ENCODE measurements at regions not wholly inside any gene's neighbourhood (a gene's known extent, or its start where the extent isn't known, plus 50 kb on each side); places are given as distances from the start of the nearest gene placed in this dataset.

DNA sequence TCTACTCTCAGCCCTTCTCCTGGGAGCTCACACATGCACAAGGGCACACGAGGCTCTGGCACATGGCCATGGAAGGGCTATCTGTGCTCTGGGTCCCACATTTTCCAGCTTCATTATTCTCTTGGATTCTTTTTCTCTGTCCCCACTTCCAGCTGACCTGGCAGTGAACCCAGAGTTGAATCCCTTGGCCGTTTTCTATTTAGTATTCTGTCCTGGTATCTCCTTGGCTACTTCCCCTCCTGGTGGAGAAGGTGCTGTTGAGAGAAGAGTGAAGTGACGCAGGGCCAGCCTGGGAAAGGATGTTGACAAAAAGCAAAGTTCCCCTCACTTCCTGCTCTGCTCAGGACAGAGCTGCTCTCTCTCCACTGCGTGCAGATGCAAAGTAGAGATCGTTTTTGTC, 303.1 kb downstream of the IRS2 start:
- no peak overlapping the region for H3K4me2 ChIP-seq (ENCODE audit: low read length)
- no peak overlapping the region for H2BK12ac ChIP-seq (ENCODE audit: low read length)
- H3K4ac ChIP-seq (ENCODE audit: low read depth, low read length), result no peak overlapping the region
- no peak overlapping the region for H3K9ac ChIP-seq (ENCODE audit: low read length)
- H3K79me1 ChIP-seq (ENCODE audit: low read length), result no peaks in the 10 kb centered on the region
- no peak overlapping the region for H3K18ac ChIP-seq (ENCODE audit: low read length)
- H2BK5ac ChIP-seq (ENCODE audit: low read depth, low read length, poor library complexity), result no peak overlapping the region
- no peaks in the 10 kb centered on the region for H3K79me2 ChIP-seq (ENCODE audit: control insufficient read depth, insufficient read depth, low read length, poor library complexity)
- no peaks in the 10 kb centered on the region for H3K9me3 ChIP-seq (ENCODE audit: insufficient read depth, low read depth, low read length)
- no peak overlapping the region for H4K8ac ChIP-seq (ENCODE audit: low read depth, low read length)
- H3K36me3 ChIP-seq (ENCODE audit: control insufficient read depth in 1 of 2, insufficient read depth in 2 of 2, low read length in 2 of 2), result no peaks in the 10 kb centered on the region
- no peaks in the 10 kb centered on the region for H3K4me1 ChIP-seq (ENCODE audit: control insufficient read depth in 1 of 2, insufficient read depth in 2 of 2, low read length in 2 of 2)
- no peak overlapping the region for H2BK120ac ChIP-seq (ENCODE audit: insufficient read depth, low read length, poor library complexity)
- no peak overlapping the region for H2AK5ac ChIP-seq (ENCODE audit: low read length)
- no peak overlapping the region for H3K23ac ChIP-seq (ENCODE audit: low read length)
- H3K27me3 ChIP-seq (ENCODE audit: insufficient read depth, low read length), result no peaks in the 10 kb centered on the region
- no peak overlapping the region for H4K91ac ChIP-seq (ENCODE audit: low read depth, low read length)
- no peak for DNase-seq
- WGBS (ENCODE audit: extremely low coverage, insufficient coverage, insufficient read length), result no CpG with 5 or more reads among the region's 5 CpGs
- H3K14ac ChIP-seq (ENCODE audit: low read length), result no peak overlapping the region
- H3K27ac ChIP-seq (ENCODE audit: low read depth, low read length), result no peak overlapping the region
- H4K12ac ChIP-seq (ENCODE audit: low read depth, low read length), result no peak overlapping the region
- H3K4me3 ChIP-seq (ENCODE audit: low read depth, low read length), result no peak overlapping the region
- H2AFZ ChIP-seq (ENCODE audit: insufficient read depth, low read length, poor library complexity), result no peak overlapping the region

DNA sequence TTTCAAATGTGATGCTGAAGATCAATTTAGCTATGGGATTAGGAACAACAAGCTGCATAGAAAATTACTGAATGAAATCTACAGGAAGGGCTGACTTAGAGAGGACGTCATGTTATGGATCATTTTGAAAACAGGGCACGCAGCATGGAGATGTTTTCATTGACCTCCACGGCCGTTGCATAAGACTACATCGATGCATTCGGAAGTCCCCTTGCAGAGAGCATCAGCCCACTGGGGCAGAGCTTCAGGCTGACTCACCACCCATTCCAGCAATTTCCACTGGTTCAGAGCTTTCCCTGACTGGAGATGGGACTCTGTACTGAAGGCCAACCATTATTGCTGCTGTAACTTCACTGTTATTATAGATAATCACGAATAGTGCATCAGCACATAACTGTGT, 305.3 kb downstream of the IRS2 start:
- H3K14ac ChIP-seq (ENCODE audit: low read length), result no peak overlapping the region
- no peaks in the 10 kb centered on the region for H3K79me2 ChIP-seq (ENCODE audit: control insufficient read depth, insufficient read depth, low read length, poor library complexity)
- H2AK5ac ChIP-seq (ENCODE audit: low read length), result no peak overlapping the region
- no peak overlapping the region for H4K91ac ChIP-seq (ENCODE audit: low read depth, low read length)
- no peaks in the 10 kb centered on the region for H3K36me3 ChIP-seq (ENCODE audit: control insufficient read depth in 1 of 2, insufficient read depth in 2 of 2, low read length in 2 of 2)
- H2BK120ac ChIP-seq (ENCODE audit: insufficient read depth, low read length, poor library complexity), result no peak overlapping the region
- no CpG with 5 or more reads among the region's 7 CpGs for WGBS (ENCODE audit: extremely low coverage, insufficient coverage, insufficient read length)
- no peak overlapping the region for H3K23ac ChIP-seq (ENCODE audit: low read length)
- H4K8ac ChIP-seq (ENCODE audit: low read depth, low read length), result no peak overlapping the region
- H3K79me1 ChIP-seq (ENCODE audit: low read length), result no peaks in the 10 kb centered on the region
- H3K9ac ChIP-seq (ENCODE audit: low read length), result no peak overlapping the region
- no peak overlapping the region for H4K12ac ChIP-seq (ENCODE audit: low read depth, low read length)
- H3K27me3 ChIP-seq (ENCODE audit: insufficient read depth, low read length), result no peaks in the 10 kb centered on the region
- H3K27ac ChIP-seq (ENCODE audit: low read depth, low read length), result no peak overlapping the region
- peak in 1 of 2 donors; percentile 8 for DNase-seq
- H3K18ac ChIP-seq (ENCODE audit: low read length), result no peak overlapping the region
- H2BK5ac ChIP-seq (ENCODE audit: low read depth, low read length, poor library complexity), result no peak overlapping the region
- no peak overlapping the region for H3K4ac ChIP-seq (ENCODE audit: low read depth, low read length)
- no peak overlapping the region for H3K4me3 ChIP-seq (ENCODE audit: low read depth, low read length)
- H3K4me1 ChIP-seq (ENCODE audit: control insufficient read depth in 1 of 2, insufficient read depth in 2 of 2, low read length in 2 of 2), result no peaks in the 10 kb centered on the region
- no peak overlapping the region for H3K4me2 ChIP-seq (ENCODE audit: low read length)
- no peak overlapping the region for H2BK12ac ChIP-seq (ENCODE audit: low read length)
- H3K9me3 ChIP-seq (ENCODE audit: insufficient read depth, low read depth, low read length), result no peaks in the 10 kb centered on the region
- no peak overlapping the region for H2AFZ ChIP-seq (ENCODE audit: insufficient read depth, low read length, poor library complexity)

- no peak overlapping the region for H3K9ac ChIP-seq (ENCODE audit: low read length)
- no peak overlapping the region for H3K4me2 ChIP-seq (ENCODE audit: low read length)
- H3K27me3 ChIP-seq (ENCODE audit: insufficient read depth, low read length), result no peaks in the 10 kb centered on the region
- H3K4me1 ChIP-seq (ENCODE audit: control insufficient read depth in 1 of 2, insufficient read depth in 2 of 2, low read length in 2 of 2), result no peaks in the 10 kb centered on the region
- no peak overlapping the region for H3K23ac ChIP-seq (ENCODE audit: low read length)
- H2BK12ac ChIP-seq (ENCODE audit: low read length), result no peak overlapping the region
- no peak overlapping the region for H2AFZ ChIP-seq (ENCODE audit: insufficient read depth, low read length, poor library complexity)
- H2AK5ac ChIP-seq (ENCODE audit: low read length), result no peak overlapping the region
- H2BK5ac ChIP-seq (ENCODE audit: low read depth, low read length, poor library complexity), result no peak overlapping the region
- H3K9me3 ChIP-seq (ENCODE audit: insufficient read depth, low read depth, low read length), result no peaks in the 10 kb centered on the region
- no peak overlapping the region for H4K91ac ChIP-seq (ENCODE audit: low read depth, low read length)
- DNase-seq, result peak; percentile 56 to 85
- no CpG with 5 or more reads among the region's 11 CpGs for WGBS (ENCODE audit: extremely low coverage, insufficient coverage, insufficient read length)
- H3K79me2 ChIP-seq (ENCODE audit: control insufficient read depth, insufficient read depth, low read length, poor library complexity), result no peaks in the 10 kb centered on the region
- H3K14ac ChIP-seq (ENCODE audit: low read length), result no peak overlapping the region
- no peak overlapping the region for H3K27ac ChIP-seq (ENCODE audit: low read depth, low read length)
- H3K18ac ChIP-seq (ENCODE audit: low read length), result no peak overlapping the region
- H3K4me3 ChIP-seq (ENCODE audit: low read depth, low read length), result no peak overlapping the region
- H4K8ac ChIP-seq (ENCODE audit: low read depth, low read length), result no peak overlapping the region
- H4K12ac ChIP-seq (ENCODE audit: low read depth, low read length), result no peak overlapping the region
- no peak overlapping the region for H2BK120ac ChIP-seq (ENCODE audit: insufficient read depth, low read length, poor library complexity)
- no peaks in the 10 kb centered on the region for H3K36me3 ChIP-seq (ENCODE audit: control insufficient read depth in 1 of 2, insufficient read depth in 2 of 2, low read length in 2 of 2)
- H3K4ac ChIP-seq (ENCODE audit: low read depth, low read length), result no peak overlapping the region
- H3K79me1 ChIP-seq (ENCODE audit: low read length), result no peaks in the 10 kb centered on the region
These were observed 306.1 kb downstream of the IRS2 start for GRCh38 chr13:109480011-109480955.

DNA sequence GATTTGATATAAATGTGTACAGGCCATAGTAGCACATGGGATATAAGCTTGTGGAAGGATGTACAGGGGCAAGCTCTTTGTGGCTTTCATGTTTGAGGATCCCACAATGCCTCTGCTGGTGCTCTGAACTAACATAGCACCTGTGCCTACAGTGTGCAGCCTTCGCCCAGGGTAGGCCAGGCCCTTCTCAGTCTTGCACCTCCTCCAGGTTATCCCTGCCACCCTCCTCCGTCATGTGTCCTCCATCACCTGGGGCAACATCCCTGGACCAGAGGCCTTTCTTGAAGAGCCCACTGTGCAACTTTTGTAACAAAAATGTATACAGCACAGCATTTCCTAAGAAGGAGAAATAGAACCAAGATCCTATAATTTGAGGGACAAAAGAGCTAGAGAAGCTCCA, 306.8 kb downstream of the IRS2 start:
- Histone ChIP-seq H3K9ac (ENCODE audit: low read length) (no peak overlapping the region), H2AK5ac (ENCODE audit: low read length) (no peak overlapping the region), H3K4me3 (ENCODE audit: low read depth, low read length) (no peak overlapping the region), H3K27me3 (ENCODE audit: insufficient read depth, low read length) (no peaks in the 10 kb centered on the region), H3K23ac (ENCODE audit: low read length) (no peak overlapping the region), H2BK5ac (ENCODE audit: low read depth, low read length, poor library complexity) (no peak overlapping the region), H2BK120ac (ENCODE audit: insufficient read depth, low read length, poor library complexity) (no peak overlapping the region), H3K14ac (ENCODE audit: low read length) (no peak overlapping the region), H4K91ac (ENCODE audit: low read depth, low read length) (no peak overlapping the region), H4K12ac (ENCODE audit: low read depth, low read length) (no peak overlapping the region), H3K4me2 (ENCODE audit: low read length) (no peak overlapping the region), H4K8ac (ENCODE audit: low read depth, low read length) (no peak overlapping the region), H3K36me3 (ENCODE audit: control insufficient read depth in 1 of 2, insufficient read depth in 2 of 2, low read length in 2 of 2) (no peaks in the 10 kb centered on the region), H3K18ac (ENCODE audit: low read length) (no peak overlapping the region), H3K9me3 (ENCODE audit: insufficient read depth, low read depth, low read length) (no peaks in the 10 kb centered on the region), H2BK12ac (ENCODE audit: low read length) (no peak overlapping the region), H3K27ac (ENCODE audit: low read depth, low read length) (no peak overlapping the region), H3K4ac (ENCODE audit: low read depth, low read length) (no peak overlapping the region), H2AFZ (ENCODE audit: insufficient read depth, low read length, poor library complexity) (no peak overlapping the region), H3K79me2 (ENCODE audit: control insufficient read depth, insufficient read depth, low read length, poor library complexity) (no peaks in the 10 kb centered on the region), H3K79me1 (ENCODE audit: low read length) (no peaks in the 10 kb centered on the region), H3K4me1 (ENCODE audit: control insufficient read depth in 1 of 2, insufficient read depth in 2 of 2, low read length in 2 of 2) (no peaks in the 10 kb centered on the region)
- no CpG with 5 or more reads among the region's 2 CpGs for whole genome bisulfite sequencing (ENCODE audit: extremely low coverage, insufficient coverage, insufficient read length)
- no peak for DNase-seq

Data from trophoblast cell (in vitro differentiated cells and primary cell).